Hepatocyte (in vitro differentiated cells): ENCODE measurements at regions not wholly inside any gene's neighbourhood (a gene's known extent, or its start where the extent isn't known, plus 50 kb on each side); places are given as distances from the start of the nearest gene placed in this dataset.

Source experiments
- DNase-seq: peaks from one replicate; pipeline ENCODE4 v3.0.0-alpha.2; 2016; ENCODE audit warnings: low spot score
- H2AFZ ChIP-seq: fragments of 200-600 bp; sonication (generic); 2 replicates; pipeline ENCODE4 v1.6.0; 2016; ENCODE audit warnings: antibody characterized with exemption, mild to moderate bottlenecking
- H3K27ac ChIP-seq: fragments of 200-600 bp; sonication (generic); 2 replicates; pipeline ENCODE4 v1.5.1; 2016; ENCODE audit warnings: mild to moderate bottlenecking
- H3K27me3 ChIP-seq: fragments of 200-600 bp; sonication (generic); 2 replicates; pipeline ENCODE4 v1.6.1; 2016
- H3K36me3 ChIP-seq: fragments of 200-600 bp; sonication (generic); replicated peaks from 2 replicates; pipeline ENCODE4 v1.5.1; 2016; ENCODE audit warnings: low read depth; ENCODE audit not compliant: insufficient read depth
- H3K4me1 ChIP-seq: fragments of 200-600 bp; sonication (generic); 2 replicates; pipeline ENCODE4 v1.5.1; 2016; ENCODE audit warnings: mild to moderate bottlenecking, moderate library complexity; ENCODE audit not compliant: insufficient read depth
- H3K4me2 ChIP-seq: fragments of 200-600 bp; sonication (generic); 2 replicates; pipeline ENCODE4 v1.6.0; 2016
- H3K4me3 ChIP-seq: fragments of 200-600 bp; sonication (generic); 2 replicates; pipeline ENCODE4 v1.5.1; 2016; ENCODE audit warnings: mild to moderate bottlenecking
- H3K79me2 ChIP-seq: fragments of 200-600 bp; sonication (generic); 2 replicates; pipeline ENCODE4 v1.6.0; 2017; ENCODE audit warnings: mild to moderate bottlenecking
- H3K9me2 ChIP-seq: fragments of 200-600 bp; sonication (generic); replicated peaks from 2 replicates; pipeline ENCODE4 v1.6.0; 2017; ENCODE audit warnings: mild to moderate bottlenecking; ENCODE audit not compliant: insufficient read depth
- H3K9me3 ChIP-seq: fragments of 200-600 bp; sonication (generic); 2 replicates; pipeline ENCODE4 v1.5.1; 2016; ENCODE audit warnings: low read depth, mild to moderate bottlenecking
- H4K20me1 ChIP-seq: fragments of 200-600 bp; sonication (generic); 2 replicates; pipeline ENCODE4 v1.6.0; 2016; ENCODE audit warnings: mild to moderate bottlenecking; ENCODE audit not compliant: insufficient read depth, poor library complexity, severe bottlenecking
- EZH2 ChIP-seq: fragments of 200-600 bp; sonication (generic); IDR thresholded peaks from 2 replicates; pipeline ENCODE4 v1.6.1; 2016; ENCODE audit warnings: antibody characterized with exemption, mild to moderate bottlenecking, borderline replicate concordance
- EZH2phosphoT487 ChIP-seq: fragments of 200-600 bp; sonication (generic); IDR thresholded peaks from one replicate; pipeline ENCODE4 v1.6.1; 2018; ENCODE audit warnings: antibody characterized with exemption, mild to moderate bottlenecking, low read depth, moderate library complexity; ENCODE audit not compliant: unreplicated experiment, severe bottlenecking
- WGBS: methylation state at CpG from one replicate; pipeline ENCODE4 v1.1.6; 2016; ENCODE audit warnings: low lambda C conversion rate; ENCODE audit errors: missing lambda C conversion rate; 5-methylcytosine and 5-hydroxymethylcytosine counted together
- TF ChIP-seq, protein P1 (sequence below): fragments of 200-600 bp; sonication (generic); IDR thresholded peaks from 2 replicates; pipeline ENCODE4 v1.5.1; 2016; ENCODE audit warnings: antibody characterized with exemption, mild to moderate bottlenecking; ENCODE audit not compliant: poor library complexity

DNA sequence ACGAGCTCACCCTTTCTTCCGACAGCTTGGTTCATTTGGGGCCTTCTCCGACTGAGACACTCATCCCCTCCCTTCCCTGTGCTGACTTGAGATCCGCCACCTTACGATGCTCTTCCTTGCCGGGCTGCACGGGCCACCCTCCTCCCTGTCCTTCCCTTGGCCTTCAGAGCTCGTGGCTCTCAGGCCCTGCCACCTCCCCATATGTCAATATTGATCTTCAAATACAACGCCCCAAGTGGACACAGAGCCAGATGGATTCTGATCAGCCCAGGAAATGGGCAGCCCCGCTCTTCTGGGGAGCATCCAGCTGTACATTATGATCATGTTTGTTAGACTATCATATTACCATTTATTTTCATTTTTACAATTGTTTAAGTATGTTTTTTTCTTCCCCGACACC is 812.8 kb downstream of the TBC1D22A start:
- no peak for DNase-seq
- H3K4me1 ChIP-seq, result no peaks in the 10 kb centered on the region
- no peaks in the 10 kb centered on the region for H3K9me2 ChIP-seq
- no peak overlapping the region for H3K4me2 ChIP-seq
- H2AFZ ChIP-seq, result no peak overlapping the region
- TF ChIP-seq EZH2phosphoT487 (no peak), EZH2 (no peak)
- TF ChIP-seq, protein P1, sequence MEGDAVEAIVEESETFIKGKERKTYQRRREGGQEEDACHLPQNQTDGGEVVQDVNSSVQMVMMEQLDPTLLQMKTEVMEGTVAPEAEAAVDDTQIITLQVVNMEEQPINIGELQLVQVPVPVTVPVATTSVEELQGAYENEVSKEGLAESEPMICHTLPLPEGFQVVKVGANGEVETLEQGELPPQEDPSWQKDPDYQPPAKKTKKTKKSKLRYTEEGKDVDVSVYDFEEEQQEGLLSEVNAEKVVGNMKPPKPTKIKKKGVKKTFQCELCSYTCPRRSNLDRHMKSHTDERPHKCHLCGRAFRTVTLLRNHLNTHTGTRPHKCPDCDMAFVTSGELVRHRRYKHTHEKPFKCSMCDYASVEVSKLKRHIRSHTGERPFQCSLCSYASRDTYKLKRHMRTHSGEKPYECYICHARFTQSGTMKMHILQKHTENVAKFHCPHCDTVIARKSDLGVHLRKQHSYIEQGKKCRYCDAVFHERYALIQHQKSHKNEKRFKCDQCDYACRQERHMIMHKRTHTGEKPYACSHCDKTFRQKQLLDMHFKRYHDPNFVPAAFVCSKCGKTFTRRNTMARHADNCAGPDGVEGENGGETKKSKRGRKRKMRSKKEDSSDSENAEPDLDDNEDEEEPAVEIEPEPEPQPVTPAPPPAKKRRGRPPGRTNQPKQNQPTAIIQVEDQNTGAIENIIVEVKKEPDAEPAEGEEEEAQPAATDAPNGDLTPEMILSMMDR, result no peak
- no peaks in the 10 kb centered on the region for H4K20me1 ChIP-seq
- WGBS, result 69% methylated on average over 11 of the region's 11 CpGs
- H3K4me3 ChIP-seq, result no peak overlapping the region
- H3K27ac ChIP-seq, result no peak overlapping the region
- H3K27me3 ChIP-seq, result no peaks in the 10 kb centered on the region
- H3K79me2 ChIP-seq, result no peaks in the 10 kb centered on the region
- no peaks in the 10 kb centered on the region for H3K36me3 ChIP-seq
- H3K9me3 ChIP-seq, result no peaks in the 10 kb centered on the region

DNA sequence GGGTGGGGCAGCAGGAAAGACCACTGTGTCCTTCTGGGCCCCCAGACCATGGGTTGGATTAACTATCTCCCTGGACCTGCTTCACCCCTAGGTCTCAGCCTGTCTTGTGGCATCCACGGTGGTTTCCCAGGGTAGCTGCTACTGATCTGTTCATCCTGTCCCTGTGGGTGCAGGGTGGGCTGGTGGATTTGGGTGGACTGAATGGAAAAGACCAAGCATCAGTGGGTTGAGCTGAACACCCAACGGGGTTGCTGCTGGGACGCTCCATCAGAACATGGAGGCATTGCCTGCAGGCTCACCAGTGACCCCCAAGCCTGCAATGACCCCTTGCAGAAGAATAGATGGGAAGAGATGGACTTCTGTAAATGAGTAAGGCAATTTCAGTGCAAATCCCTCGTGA is 812.1 kb downstream of the TBC1D22A start:
- no peak overlapping the region for H2AFZ ChIP-seq
- H3K9me3 ChIP-seq, result no peaks in the 10 kb centered on the region
- no peaks in the 10 kb centered on the region for H3K27me3 ChIP-seq
- DNase-seq, result no peak
- H3K9me2 ChIP-seq, result no peaks in the 10 kb centered on the region
- no peak overlapping the region for H3K27ac ChIP-seq
- H3K4me2 ChIP-seq, result no peak overlapping the region
- TF ChIP-seq, protein P1, result no peak
- no peak for TF ChIP-seq EZH2phosphoT487
- no peak for TF ChIP-seq EZH2
- 77% methylated on average over 4 of the region's 4 CpGs for WGBS
- H3K4me1 ChIP-seq, result no peaks in the 10 kb centered on the region
- H3K36me3 ChIP-seq, result no peaks in the 10 kb centered on the region
- no peaks in the 10 kb centered on the region for H4K20me1 ChIP-seq
- no peaks in the 10 kb centered on the region for H3K79me2 ChIP-seq
- no peak overlapping the region for H3K4me3 ChIP-seq

DNA sequence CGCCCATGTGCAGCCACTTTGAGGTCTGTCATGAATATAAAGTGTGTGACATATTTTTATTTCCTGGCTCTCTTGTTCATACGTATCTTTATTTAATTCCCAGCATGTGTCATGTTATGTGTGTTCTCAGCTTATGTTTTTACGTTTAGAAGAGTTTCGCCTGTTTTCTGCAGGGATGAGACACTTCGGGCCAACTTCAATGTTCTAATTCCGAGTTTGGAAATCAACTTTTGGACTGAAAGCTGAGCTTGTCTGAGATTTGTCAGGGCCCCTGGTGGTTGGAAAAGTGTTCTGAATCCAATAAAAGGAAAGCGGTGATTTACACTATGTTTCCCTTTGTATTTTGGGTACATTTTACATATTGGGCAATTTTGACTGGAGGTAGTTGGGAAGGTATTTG is 810.7 kb downstream of the TBC1D22A start:
- no peak for DNase-seq
- Histone ChIP-seq H3K9me3 (no peaks in the 10 kb centered on the region), H3K27ac (no peak overlapping the region), H3K9me2 (no peaks in the 10 kb centered on the region), H3K36me3 (no peaks in the 10 kb centered on the region), H4K20me1 (no peaks in the 10 kb centered on the region), H3K4me2 (no peak overlapping the region), H3K79me2 (no peaks in the 10 kb centered on the region), H2AFZ (no peak overlapping the region), H3K27me3 (no peaks in the 10 kb centered on the region), H3K4me3 (no peak overlapping the region), H3K4me1 (no peaks in the 10 kb centered on the region)
- TF ChIP-seq EZH2phosphoT487 (no peak), EZH2 (no peak)
- TF ChIP-seq, protein P1, result no peak
- 90% methylated on average over 7 of the region's 7 CpGs for WGBS

DNA sequence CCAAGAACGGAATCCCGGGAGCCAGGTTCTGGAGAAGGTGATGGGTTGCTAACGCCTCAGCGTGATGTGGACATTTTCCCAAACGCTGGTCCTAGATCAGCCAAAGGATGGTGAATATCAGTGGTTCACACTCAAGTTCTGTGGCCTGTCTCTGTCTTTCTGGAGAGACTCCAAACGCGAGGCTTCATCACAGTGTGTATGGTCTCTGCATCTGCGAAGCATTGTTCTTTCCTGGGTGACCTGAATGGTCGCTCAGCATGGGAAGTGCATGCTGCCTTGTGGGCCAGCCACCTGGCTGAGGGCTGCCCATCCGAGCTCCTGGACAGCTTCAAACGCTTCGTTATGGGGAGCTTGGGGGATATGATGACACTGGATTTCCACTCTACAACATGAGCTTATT is 810.0 kb downstream of the TBC1D22A start:
- Histone ChIP-seq H3K4me3 (no peak overlapping the region), H3K4me1 (no peaks in the 10 kb centered on the region), H3K27me3 (no peaks in the 10 kb centered on the region), H3K4me2 (no peak overlapping the region), H3K9me2 (no peaks in the 10 kb centered on the region), H3K79me2 (no peaks in the 10 kb centered on the region), H2AFZ (no peak overlapping the region), H3K9me3 (no peaks in the 10 kb centered on the region), H3K36me3 (no peaks in the 10 kb centered on the region), H3K27ac (no peak overlapping the region), H4K20me1 (no peaks in the 10 kb centered on the region)
- TF ChIP-seq, protein P1, result no peak
- no peak for TF ChIP-seq EZH2phosphoT487
- TF ChIP-seq EZH2, result no peak
- no peak for DNase-seq
- 81% methylated on average over 12 of the region's 12 CpGs for WGBS
